Ovary (tissue), 7 donors: ENCODE measurements at regions not wholly inside any gene's neighbourhood (a gene's known extent, or its start where the extent isn't known, plus 50 kb on each side); places are given as distances from the start of the nearest gene placed in this dataset.

Experiments used
- DNase-seq, 5 donors: peaks; one replicate each; pipeline ENCODE4 v3.0.0-alpha.2; 2019 to 2020
- H3K27ac ChIP-seq, 2 donors: fragments of 200-600 bp; one replicate each; pipeline versions ENCODE4 v1.5.1 to v1.8.0; 2019 to 2022
- H3K27me3 ChIP-seq: fragments of 200-600 bp; one replicate; pipeline ENCODE4 v1.8.0; 2022
- H3K36me3 ChIP-seq: fragments of 200-600 bp; sonication (generic); one replicate; pipeline ENCODE4 v1.5.1; 2019
- H3K4me1 ChIP-seq: one replicate; pipeline ENCODE4 v1.8.1; 2013; ENCODE audit warnings: mild to moderate bottlenecking, moderate library complexity; ENCODE audit not compliant: insufficient read depth
- H3K4me3 ChIP-seq: fragments of 200-600 bp; sonication (generic); one replicate; pipeline ENCODE4 v1.5.1; 2017
- H3K9me3 ChIP-seq, 2 donors: fragments of 200-600 bp in 1 of 2; sonication (generic) in 1 of 2; one replicate each; pipeline versions ENCODE4 v1.5.1 to v1.8.1; 2013 to 2019; ENCODE audit warnings: mild to moderate bottlenecking in 1 of 2, moderate library complexity in 1 of 2
- EP300 ChIP-seq: sonication (generic); formaldehyde crosslinking; IDR thresholded peaks from one replicate; pipeline ENCODE4 v1.6.1; 2017; ENCODE audit warnings: antibody characterized with exemption
- POLR2A ChIP-seq: fragments of 450-650 bp; IDR thresholded peaks from one replicate; pipeline ENCODE4 v1.6.1; 2017; ENCODE audit warnings: antibody characterized with exemption, mild to moderate bottlenecking, moderate library complexity
- WGBS, 3 donors: extraction: QIAGEN DNeasy Blood & Tissue Kit in 1 of 3; methylation state at CpG; one replicate each; pipeline versions ENCODE4 v1.1.5 to v1.1.7; 2013 to 2017; 5-methylcytosine and 5-hydroxymethylcytosine counted together
- intact Hi-C, 4 donors: fragments of 100-400 bp; cut with DNase I; formaldehyde crosslinking; loops; one replicate each; pipeline versions ENCODE4 v1.11.0 to v1.15.1; 2022 to 2023
- TF ChIP-seq, protein P1 (sequence below), 3 donors: fragments of 450-650 bp in 2 of 3; fragments of 200-600 bp in 1 of 3; IDR thresholded peaks; one replicate each; pipeline versions ENCODE4 v1.5.1 to v1.8.0; 2016 to 2022; ENCODE audit warnings: antibody characterized with exemption in 3 of 3, mild to moderate bottlenecking in 1 of 3
- donor health status: DM: no; HTN: no; CAD: no; lungs with moderate emphysema.
- donor health status: DM: no; HTN: no; CAD: no.
- donor health status: Bipolar disorder and iron deficiency.
- donor health status: DM: no; HTN: no; CAD: no.
- donor health status: DM: yes; HTN: yes; CAD: no.

GRCh38 chr9:75438716-75439115 lies 350.4 kb downstream of the OSTF1 start:
- Histone ChIP-seq H3K4me1 (peaks cover 11% of the 10 kb centered on the region), H3K27ac (no peak overlapping the region), H3K36me3 (no peaks in the 10 kb centered on the region)

GRCh38 chr9:75440914-75441313 lies 352.6 kb downstream of the OSTF1 start:
- WGBS, 3 donors: 40 to 56% (median 53%) methylated on average over 4 of the region's 4 CpGs
- no peak overlapping the region for H3K27ac ChIP-seq

More at GRCh38 chr9:75438716-75439115, 350.4 kb downstream of the OSTF1 start:
- TF ChIP-seq POLR2A (no peak), EP300 (no peak)
- TF ChIP-seq, protein P1, sequence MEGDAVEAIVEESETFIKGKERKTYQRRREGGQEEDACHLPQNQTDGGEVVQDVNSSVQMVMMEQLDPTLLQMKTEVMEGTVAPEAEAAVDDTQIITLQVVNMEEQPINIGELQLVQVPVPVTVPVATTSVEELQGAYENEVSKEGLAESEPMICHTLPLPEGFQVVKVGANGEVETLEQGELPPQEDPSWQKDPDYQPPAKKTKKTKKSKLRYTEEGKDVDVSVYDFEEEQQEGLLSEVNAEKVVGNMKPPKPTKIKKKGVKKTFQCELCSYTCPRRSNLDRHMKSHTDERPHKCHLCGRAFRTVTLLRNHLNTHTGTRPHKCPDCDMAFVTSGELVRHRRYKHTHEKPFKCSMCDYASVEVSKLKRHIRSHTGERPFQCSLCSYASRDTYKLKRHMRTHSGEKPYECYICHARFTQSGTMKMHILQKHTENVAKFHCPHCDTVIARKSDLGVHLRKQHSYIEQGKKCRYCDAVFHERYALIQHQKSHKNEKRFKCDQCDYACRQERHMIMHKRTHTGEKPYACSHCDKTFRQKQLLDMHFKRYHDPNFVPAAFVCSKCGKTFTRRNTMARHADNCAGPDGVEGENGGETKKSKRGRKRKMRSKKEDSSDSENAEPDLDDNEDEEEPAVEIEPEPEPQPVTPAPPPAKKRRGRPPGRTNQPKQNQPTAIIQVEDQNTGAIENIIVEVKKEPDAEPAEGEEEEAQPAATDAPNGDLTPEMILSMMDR (IDR thresholded peaks at IDR 0.05): no peak
- DNase-seq: no peak
- no peaks in the 10 kb centered on the region for H3K9me3 ChIP-seq
- WGBS, 3 donors: 47 to 64% (median 54%) methylated on average over 2 of the region's 2 CpGs
- no peaks in the 10 kb centered on the region for H3K27me3 ChIP-seq
- intact Hi-C loops: no loop called here
- no peak overlapping the region for H3K4me3 ChIP-seq

GRCh38 chr9:75445144-75445543 lies 356.8 kb downstream of the OSTF1 start:
- DNase-seq: no peak
- H3K9me3 ChIP-seq: no peaks in the 10 kb centered on the region
- TF ChIP-seq EP300: no peak
- TF ChIP-seq POLR2A: no peak
- TF ChIP-seq, protein P1 (IDR thresholded peaks at IDR 0.05): no peak
- intact Hi-C loops: no loop called here
- peaks cover 12% of the 10 kb centered on the region for H3K4me1 ChIP-seq
- no peak overlapping the region for H3K27ac ChIP-seq
- H3K27me3 ChIP-seq: no peaks in the 10 kb centered on the region
- no peak overlapping the region for H3K4me3 ChIP-seq
- no peaks in the 10 kb centered on the region for H3K36me3 ChIP-seq

More at GRCh38 chr9:75440914-75441313, 352.6 kb downstream of the OSTF1 start:
- TF ChIP-seq EP300 (no peak), POLR2A (no peak)
- TF ChIP-seq, protein P1 (IDR thresholded peaks at IDR 0.05): no peak
- Histone ChIP-seq H3K9me3 (no peaks in the 10 kb centered on the region), H3K4me3 (no peak overlapping the region), H3K4me1 (peaks cover 11% of the 10 kb centered on the region), H3K27me3 (no peaks in the 10 kb centered on the region), H3K36me3 (no peaks in the 10 kb centered on the region)
- intact Hi-C loops: no loop called here
- DNase-seq: no peak

GRCh38 chr9:75447281-75447680 lies 359.0 kb downstream of the OSTF1 start:
- WGBS, 3 donors: 86 to 97% (median 94%) methylated on average over 1 of the region's 1 CpG
- no peak overlapping the region for H3K4me3 ChIP-seq
- TF ChIP-seq EP300 (no peak), POLR2A (no peak)
- TF ChIP-seq, protein P1 (IDR thresholded peaks at IDR 0.05): no peak
- no peaks in the 10 kb centered on the region for H3K36me3 ChIP-seq
- peak overlapping the region in 1 of 2 donors; percentile 46 for H3K27ac ChIP-seq
- DNase-seq: no peak
- H3K27me3 ChIP-seq: no peaks in the 10 kb centered on the region
- intact Hi-C loops: no loop called here
- H3K4me1 ChIP-seq: peaks cover 11% of the 10 kb centered on the region
- H3K9me3 ChIP-seq: no peaks in the 10 kb centered on the region
